ENCODE measurements at regions not wholly inside any gene's neighbourhood (a gene's known extent, or its start where the extent isn't known, plus 50 kb on each side); places are given as distances from the start of the nearest gene placed in this dataset.

DNA sequence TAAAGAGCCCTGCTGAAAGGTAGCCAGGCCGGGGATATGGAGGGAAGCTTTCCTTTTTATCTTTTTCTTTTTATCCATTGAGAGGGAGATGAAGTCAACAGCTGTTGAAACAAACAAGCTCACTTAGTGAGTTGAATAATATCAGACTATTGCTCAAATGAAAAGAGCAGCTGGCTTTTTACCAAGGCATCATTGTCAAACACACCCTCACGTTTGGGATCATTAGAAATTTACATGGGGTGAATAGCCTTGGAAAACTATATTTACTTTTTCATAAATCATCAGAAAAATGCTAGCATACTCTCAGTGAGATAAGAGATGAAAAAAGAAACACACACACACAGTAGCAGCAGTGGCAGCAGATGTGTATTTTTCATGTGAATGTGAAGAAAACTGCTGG is 71.5 kb upstream of the HNMT start:
- TF ChIP-seq, protein P1, sequence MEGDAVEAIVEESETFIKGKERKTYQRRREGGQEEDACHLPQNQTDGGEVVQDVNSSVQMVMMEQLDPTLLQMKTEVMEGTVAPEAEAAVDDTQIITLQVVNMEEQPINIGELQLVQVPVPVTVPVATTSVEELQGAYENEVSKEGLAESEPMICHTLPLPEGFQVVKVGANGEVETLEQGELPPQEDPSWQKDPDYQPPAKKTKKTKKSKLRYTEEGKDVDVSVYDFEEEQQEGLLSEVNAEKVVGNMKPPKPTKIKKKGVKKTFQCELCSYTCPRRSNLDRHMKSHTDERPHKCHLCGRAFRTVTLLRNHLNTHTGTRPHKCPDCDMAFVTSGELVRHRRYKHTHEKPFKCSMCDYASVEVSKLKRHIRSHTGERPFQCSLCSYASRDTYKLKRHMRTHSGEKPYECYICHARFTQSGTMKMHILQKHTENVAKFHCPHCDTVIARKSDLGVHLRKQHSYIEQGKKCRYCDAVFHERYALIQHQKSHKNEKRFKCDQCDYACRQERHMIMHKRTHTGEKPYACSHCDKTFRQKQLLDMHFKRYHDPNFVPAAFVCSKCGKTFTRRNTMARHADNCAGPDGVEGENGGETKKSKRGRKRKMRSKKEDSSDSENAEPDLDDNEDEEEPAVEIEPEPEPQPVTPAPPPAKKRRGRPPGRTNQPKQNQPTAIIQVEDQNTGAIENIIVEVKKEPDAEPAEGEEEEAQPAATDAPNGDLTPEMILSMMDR (IDR thresholded peaks at IDR 0.05; ENCODE audit: insufficient read depth, low read length, poor library complexity, severe bottlenecking): no peak
- no peak for TF ChIP-seq EZH2phosphoT487 (conservative IDR thresholded peaks at IDR 0.05; ENCODE audit: low read length)
